Hematopoietic multipotent progenitor cell treated with erythropoietin and hydrocortisone succinate and interleukin-3 and kit ligand, for 15 days (in vitro differentiated cells): ENCODE measurements at regions not wholly inside any gene's neighbourhood (a gene's known extent, or its start where the extent isn't known, plus 50 kb on each side); places are given as distances from the start of the nearest gene placed in this dataset.

Experiments
- DNase-seq: peaks from one replicate; pipeline ENCODE4 v3.0.0-alpha.2; 2015; ENCODE audit warnings: low spot score

DNA sequence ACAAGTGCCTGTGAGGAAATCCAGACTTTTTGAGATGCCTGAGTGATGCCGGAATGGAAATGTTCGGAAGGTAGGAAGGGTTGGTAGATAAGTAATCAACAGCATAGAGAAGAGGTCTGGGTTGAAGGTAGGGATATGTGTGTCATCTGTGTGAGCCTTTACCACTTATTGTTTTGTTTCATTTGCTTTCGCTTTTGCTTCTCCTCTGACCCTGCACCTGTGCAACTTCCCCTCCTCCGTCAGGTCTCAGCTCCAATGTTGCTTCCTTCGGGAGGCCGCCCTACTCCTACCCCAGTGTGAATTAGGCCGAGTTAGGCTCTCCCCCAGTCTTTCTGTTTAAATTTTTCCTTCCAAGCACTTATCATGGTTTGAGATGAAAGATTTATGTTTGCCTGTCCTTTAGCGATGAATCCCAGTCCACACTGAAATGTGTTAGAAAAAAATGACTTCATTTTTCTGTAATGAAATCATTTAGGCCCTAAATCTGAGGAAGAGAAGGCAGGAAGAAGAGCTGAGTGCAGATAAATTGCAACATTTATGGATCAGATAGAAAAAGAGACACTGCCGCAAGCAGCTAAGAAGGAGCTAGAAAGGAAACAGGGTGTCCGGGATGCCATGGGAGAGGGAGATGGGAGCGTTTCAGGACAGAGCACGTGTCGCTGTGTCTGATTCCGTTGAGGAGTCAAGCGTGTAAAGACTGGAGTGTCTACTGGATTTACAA lies 139.6 kb upstream of the PELI1 start:
- no peak for DNase-seq

DNA sequence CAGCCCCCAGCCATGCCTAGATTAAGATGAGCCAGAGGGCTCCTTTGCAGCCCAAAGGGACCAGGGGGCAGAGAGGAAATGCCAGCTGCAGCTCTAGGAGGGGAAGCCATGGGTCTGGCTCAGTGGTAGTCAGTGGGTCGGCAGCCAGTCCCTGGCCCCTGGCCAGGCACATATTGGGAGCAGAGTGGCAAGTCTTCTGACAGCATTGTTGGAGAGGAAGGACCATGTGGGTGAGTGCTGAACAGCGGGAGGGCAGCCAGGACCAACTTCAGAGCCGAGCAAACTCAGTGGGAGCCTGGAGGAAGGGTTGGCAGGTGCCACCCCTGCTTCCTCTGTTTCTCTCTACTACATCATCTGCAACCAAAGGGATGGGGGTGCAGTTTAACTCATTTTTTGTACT lies 140.5 kb upstream of the PELI1 start:
- DNase-seq, result no peak

DNA sequence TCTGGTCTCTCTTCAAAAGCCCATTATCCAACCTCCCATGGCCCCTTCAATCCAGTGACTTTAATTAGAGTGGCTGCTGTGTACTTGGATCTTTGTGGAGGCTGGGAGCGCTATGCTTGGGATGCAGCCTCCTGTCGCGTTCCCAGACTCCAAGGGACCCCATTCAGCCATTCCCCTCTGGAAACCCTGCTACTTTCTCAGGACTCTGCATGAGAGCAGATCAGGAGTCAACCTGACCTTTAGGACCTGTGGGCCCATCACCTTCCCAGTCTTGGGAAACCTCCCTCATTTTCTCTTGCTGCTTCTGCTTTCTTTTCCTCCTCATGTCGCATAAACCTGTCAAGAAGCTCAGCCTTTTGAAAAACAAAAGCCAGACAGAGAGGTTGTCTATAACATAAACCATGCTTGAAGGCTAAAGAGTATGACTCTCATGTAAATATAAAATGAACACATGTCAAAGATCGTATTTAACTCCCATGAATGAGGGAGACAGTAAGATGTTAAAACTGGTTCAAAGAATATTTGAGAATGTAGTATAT lies 143.1 kb upstream of the PELI1 start:
- DNase-seq, result no peak

DNA sequence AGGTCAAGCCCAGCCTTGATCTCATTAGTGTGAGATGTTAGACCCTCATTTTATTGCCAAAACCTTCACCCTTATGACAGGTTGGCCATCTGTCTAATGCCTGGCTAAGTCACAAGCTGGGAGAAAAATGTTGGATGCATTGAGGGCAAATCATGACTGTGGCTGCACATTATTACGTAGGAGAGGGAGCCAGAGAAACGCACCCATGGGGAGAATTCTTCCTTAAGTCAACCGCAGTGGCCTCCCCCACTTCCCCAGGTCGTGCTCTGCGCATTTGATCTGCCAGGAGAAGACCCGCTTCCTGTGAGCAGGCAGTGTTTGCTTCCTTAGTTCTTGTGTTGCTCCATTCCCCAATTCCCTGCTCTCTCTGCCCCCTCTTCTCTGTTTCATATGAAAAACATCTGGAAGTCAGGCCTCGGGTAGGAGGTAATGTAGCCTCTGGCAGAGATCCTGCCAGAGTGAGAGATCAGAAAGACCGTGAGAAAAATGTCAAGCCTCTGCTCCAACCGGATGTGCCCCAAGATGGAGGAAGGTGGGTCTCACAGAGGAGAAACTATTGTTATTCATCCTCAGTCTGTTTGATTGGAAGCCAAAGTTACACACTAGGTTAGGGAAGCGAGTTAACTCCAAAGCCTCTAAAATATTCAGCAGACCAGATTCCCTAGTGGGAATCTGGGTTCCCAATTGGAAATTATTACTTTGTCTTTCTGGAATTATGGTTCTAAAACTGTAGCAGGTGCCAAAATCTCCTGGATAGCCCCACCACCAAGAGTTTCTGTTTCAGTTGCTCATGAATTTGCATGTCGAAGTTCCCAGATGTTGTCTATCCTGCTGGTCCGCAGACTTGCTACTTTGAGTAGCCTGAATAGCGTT lies 144.3 kb upstream of the PELI1 start:
- DNase-seq, result no peak

DNA sequence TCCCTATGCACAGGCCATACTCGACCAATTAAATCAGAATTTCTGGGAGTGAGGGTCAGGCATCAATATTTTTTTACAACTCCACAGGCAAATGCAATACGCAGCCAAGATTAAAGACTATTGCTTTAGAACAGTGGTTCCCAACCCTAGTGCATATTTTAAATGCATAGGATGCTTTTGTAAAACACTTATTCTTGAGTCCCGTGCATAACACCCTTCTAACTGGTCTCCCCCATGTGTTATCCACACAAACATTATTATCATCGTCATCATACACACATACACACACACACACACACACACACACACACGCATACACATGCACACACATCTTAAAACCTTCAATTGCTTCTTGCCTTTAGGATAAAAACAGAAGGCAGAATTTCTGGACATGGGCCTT lies 145.0 kb upstream of the PELI1 start:
- no peak for DNase-seq

DNA sequence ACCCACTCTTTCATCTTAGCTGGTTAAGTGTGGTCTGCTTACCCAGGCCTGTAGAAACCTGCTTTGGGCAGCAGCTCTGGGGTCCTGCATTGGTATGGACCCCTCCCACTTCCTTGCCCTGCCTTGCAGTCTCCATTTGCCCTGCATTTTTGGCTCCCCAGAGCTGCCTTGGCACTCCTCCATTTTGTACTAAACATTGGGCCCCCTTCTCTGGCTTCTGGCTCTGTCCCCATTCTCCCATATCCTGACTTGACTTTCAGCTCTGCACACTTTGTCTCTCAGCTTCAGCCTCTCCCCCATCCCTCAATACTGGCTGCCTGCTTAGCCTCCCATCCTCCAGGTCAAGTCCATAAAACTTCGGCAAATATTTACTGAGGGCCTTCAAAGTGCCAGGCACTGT lies 145.5 kb upstream of the PELI1 start:
- DNase-seq, result no peak

DNA sequence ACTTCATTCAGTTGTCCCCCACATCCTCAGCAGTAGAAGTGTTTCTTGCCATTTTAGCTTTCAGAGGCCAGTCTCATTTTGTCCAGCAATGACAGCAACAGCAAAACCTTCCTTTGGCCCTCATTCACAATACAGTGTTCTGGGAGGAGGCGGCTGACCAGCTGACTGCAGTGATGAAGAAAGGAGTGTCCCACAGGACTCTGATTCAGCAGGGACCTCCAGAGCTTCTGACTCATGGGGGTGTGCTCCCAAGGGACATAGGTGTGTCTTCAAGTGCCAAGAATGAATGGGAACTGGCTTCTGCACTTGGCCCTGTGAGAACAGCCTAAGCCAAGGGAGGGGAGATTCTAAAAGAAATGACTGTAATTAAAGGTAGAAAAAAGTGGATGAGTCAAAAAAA lies 147.0 kb upstream of the PELI1 start:
- no peak for DNase-seq

DNA sequence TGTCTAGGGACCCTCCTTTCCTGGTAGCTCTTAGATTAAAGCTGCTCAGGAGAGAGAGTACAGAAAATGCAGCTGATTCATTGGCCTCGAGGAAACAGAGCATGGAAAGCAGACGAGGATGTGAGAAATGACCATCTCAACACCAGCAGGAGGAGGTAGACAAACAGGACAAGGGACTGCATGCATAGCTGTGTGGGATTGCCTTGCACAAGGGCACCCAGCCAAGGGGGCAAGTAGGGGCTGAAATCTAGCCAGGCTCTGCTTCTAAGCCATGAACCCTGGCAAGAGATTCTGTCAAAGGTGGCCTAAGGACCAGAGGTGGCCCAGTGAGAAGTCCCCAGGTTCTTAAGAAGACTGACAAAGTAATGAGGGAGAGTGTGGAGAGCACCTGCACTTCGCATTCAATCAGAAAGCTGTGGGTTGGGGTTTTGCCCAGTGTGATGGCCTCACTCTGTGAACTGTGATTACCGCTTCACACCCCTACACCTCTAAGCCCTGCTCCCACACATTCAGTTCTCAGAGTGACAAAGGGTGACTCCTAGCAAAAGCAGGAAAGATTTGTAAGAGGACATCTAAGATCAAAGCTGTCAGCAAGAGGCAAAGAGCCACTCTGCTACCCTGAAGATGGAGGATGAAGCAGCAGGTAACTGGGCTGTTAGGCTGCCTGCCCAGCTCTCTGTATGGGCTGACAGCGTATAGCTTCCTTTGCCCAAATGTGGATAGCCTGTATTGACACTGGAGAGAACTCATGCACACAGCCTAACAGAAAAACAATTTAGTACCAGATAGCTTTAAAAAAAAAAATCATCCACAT lies 151.3 kb upstream of the PELI1 start:
- DNase-seq, result no peak

DNA sequence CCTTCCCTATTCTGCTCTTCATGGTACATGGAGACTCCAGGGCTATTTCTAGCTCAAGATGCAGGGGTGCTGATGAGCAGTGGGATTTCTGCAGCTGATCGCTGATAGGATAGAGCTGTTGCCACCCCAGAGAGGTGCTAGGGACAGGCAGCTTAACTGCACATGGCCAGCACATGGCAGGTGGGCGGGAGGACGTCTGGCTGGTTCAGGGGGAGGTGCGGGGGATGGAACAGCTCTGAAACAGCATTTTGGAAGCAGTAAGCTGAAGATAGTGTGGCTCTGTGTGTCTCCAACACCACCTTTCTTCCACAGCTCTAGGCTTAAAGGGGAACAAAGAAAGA lies 151.9 kb upstream of the PELI1 start:
- no peak for DNase-seq

DNA sequence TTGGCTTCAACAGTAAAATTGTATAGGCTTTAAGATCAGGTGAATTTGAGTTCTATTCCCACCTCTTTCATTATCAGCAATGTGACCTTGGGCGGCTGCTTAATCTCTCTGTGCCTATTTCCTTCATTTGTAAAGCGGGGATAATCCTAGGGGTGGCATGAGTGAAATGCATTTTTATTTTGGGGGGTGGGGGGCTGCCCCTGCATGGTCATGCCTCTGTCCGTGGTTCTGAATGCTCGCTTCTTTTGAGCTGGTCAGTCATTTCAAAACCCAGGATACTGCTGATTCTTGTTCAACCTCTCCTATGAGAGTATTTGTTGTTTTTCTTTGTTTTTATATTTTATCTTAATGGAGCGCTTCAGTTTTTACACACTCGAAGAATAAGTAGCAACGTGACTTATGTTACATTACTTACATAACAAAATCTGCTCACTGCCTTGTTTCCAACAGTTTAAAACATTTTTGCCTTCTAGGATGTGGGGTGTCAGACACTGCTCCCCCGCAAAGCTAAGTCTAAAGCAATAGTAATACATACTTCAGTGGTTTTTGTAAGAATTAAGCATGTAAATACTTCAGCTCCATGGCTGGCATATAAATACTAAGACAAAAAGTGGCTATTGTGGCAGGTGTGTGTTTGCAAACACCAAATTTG lies 152.6 kb upstream of the PELI1 start:
- no peak for DNase-seq

DNA sequence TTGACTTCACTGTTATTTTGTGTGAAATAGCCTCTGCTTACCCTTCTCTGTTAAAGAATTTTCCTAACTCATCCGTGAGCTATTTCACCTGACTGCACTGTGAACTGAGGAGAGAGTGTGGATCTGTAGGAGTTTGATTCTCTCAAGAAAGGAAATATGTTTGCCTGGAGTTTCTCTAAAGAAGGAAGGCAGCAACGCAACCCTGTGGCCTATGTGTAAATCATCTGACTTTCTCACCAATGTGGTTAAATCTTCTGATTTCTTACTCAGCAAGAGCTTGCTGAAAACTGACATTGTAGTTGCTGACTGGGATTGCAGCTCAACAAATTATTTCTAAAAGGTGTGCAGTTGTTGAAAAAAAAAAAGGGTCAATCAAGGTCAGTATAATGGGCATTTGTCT lies 153.9 kb upstream of the PELI1 start:
- DNase-seq, result no peak

DNA sequence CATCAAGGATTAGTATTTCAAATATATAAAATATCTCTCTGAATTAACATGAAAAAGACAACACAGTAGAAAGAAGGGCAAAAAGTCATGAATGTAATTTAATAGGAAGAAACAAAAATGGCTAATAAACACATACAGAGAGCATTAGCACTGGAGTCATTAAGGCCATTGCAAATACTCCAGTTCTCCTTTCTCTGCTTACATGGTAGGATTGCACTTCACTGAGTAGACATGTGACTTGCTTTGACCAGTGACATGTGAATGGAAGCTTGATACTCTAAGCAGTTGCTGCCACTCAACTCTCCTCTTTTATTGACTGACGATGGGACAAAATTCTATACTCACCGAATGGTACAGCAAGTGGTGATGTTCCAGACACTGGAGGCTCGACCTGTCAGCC lies 153.9 kb upstream of the LGALSL start:
- DNase-seq, result no peak

DNA sequence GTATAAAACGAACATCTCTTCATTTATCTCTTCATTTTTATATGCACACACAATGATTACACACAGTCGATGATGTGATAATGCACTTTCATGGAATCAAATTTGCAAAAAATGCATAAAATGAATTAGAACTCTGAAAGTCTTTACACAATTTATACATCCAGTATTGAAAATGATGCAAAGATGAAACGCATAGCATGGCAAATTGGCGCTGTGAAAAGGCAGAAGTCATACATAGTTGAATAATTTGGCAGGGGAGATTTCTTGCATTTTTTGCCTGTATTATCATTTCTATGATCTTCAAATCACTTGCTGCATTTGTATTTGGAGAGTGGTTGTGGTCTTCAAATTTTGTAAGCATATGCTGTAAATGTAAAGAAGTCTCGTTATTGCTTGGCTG lies 150.7 kb upstream of the LGALSL start:
- no peak for DNase-seq

DNA sequence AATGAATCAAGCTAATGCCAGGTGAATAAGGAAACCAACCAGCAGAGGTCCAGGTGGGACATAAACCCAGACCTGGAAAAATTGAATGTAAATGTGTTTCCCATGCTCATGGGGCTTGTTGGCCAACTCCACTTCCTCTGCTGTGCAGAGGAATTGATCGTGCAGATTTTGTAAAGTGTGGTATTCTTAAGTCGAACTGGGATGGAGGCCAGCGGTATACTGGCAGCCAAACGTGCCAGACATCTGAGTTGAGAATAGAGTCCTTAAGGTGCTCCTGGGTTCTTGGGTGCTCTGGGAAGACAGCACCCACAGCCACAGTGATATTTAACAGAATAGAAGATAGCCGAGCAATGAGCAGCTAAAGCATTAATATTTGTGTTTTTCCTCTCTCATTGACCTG lies 146.5 kb upstream of the LGALSL start:
- no peak for DNase-seq

DNA sequence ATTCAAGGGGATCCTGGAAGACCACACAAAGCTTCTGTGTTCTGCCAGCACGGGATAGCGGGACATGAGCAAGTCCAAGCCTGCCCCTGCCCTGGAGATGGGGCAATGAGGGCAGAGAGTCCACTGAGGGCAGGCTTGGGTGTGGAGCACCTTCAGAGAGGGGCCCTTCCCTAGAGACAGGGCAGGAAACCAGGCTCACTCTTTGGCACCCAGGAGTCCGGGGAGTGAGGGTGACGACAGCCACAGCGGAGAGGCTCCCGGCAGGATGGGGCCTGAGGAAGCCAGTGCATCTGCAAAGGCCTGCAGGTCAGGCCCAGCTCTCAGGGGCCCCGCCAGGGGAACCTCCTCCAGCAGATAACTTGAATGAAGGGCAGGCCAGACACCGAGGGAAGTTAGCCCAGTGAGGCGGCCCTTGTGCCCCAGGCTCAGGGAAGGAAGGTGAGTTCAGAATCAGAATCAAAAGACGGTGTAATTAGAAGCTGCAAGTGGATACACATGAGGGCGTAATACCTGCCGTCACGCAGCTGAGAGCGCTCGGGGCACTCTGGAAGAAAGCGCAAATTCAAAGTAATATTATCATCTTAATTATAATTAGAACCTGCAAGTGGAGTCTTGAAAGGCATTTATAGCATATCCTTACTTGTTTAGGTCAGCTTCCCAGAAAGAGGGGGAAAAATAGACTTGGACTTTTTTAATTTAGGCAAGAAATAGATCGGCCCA lies 142.6 kb upstream of the LGALSL start:
- no peak for DNase-seq

DNA sequence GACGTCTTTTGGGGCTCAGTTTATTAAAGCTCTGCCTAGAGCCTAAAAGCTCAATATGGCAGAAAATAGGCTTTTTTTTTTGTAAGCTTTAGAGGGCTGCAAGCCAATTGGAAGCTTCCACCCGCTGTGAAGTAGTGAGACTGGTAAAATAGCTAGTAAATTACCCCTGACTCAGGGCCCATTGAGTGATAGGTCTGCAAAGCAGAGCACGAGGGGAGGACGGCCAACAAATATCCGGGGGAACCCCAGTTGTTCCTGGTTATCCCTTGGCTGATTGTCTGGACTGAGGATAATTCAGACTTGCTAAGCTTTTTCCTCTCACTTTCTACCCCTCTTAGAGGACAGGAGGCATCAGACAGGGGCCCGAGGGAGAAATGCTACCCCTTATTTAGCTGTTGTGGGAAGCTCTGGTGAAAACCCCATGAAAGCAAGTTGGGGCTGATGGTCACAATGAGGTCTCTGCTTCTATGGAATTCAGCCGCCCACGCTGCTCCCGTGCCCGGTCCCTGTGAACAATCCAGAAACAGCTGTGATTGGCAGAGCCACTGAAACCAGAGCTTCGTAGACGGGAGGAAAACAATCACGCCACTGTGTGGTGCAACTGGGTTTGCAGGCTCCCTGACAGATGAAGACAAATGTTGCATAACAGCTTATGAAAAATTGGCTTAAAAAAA lies 141.9 kb upstream of the LGALSL start:
- no peak for DNase-seq

DNA sequence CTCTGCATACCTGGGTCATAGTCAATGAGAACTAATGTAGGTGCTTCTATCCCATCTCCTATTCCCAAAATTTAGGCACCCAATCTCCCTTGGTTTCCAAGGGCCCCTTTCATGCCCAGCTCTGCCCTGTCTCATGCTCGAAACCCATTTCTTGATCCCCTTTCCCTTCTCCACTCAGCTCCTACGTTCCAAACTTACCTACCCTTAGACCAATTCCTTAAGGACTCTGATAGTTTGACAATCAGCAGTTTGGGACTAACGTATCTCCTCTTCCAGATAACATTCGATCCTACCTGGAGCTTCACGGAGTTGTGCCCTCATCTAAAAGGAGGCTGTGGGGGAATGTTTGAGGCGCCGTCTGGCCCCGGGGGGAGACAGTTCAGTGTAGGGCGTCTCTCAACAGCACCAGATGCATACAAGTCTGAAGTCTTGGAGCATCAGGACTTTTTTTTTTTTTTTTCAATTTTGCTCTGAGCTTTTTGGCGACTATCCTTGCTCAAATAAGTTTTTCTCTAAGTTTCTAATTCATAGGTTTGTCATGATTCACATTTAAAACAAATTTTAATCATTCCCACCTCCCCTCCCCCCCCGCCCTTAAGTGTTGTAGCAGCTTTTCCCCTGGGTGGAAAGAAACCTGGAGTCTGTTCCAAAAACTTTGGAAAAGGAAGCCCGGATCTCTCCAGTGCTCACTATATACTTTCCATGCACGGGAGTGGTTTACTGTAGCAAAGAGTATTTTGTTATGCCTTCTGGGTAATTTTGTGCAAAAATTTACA lies 141.2 kb upstream of the LGALSL start:
- no peak for DNase-seq

DNA sequence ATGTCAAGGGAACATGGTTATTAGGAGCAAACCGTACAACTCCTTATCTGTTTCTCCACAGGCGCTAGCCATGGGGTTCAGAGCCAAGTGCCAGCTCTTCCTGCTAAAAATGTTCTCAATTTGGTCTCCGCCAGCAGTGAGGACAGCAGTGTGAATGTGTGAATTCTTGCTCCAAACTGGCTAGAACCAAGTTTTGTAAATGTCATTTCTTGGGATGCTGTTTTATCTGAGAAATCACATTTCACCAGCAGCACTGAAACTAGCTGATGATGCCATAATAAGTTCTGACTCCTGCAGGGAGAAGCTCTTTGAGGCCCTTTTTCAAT lies 140.6 kb upstream of the LGALSL start:
- DNase-seq, result no peak

DNA sequence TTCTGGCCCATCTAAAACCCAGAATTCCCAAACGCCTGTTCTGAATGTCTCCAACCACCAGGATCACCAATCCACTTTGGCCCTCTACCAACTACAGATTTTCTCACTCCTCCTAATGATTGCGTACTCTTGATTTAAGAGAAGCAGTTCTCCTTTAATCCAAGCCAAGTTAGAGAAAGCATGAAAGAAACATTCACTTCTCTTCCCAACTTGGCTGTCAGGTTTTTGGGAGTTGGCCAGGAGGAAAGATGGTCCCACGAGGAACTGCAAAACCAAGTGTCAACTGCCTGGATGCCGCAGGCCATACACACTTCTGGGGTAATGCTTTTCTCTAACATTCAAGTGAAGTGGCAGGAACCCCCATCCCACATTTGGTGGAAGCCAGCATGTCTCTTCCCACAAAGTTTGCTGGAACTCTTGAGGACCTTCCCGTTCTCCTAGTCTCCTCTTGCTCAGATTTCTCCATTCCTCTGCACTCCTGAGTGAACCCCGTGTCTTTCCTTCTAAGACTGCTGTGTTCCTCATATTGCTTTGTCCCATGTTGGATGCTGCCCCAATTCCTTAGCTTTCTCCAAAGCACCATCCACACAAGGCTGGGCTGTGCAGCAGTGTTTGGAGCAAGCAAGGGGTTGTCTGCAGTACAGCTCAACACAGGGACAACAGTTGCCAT lies 138.5 kb upstream of the LGALSL start:
- no peak for DNase-seq
